ENCODE measurements at regions not wholly inside any gene's neighbourhood (a gene's known extent, or its start where the extent isn't known, plus 50 kb on each side); places are given as distances from the start of the nearest gene placed in this dataset.

GRCh38 chr3:8319935-8320634 is 181.5 kb upstream of the LMCD1 start:
- DNase-seq (ENCODE audit: low read depth in 1 of 2, low spot score in 1 of 2): no peak
- H3K27me3 ChIP-seq (ENCODE audit: insufficient read depth, poor library complexity, severe bottlenecking): no peaks in the 10 kb centered on the region
- no peak overlapping the region for H3K4me3 ChIP-seq (replicated peaks; ENCODE audit: insufficient read depth, low read length)
- TF ChIP-seq POLR2AphosphoS5 (IDR thresholded peaks at IDR 0.05; ENCODE audit: low read depth) (no peak), GABPA (IDR thresholded peaks at IDR 0.05; ENCODE audit: low read depth) (no peak), SPI1 (IDR thresholded peaks at IDR 0.05; ENCODE audit: borderline replicate concordance, low read depth) (no peak), REST (IDR thresholded peaks at IDR 0.05; ENCODE audit: insufficient replicate concordance, low read depth) (no peak), CTCF (IDR thresholded peaks at IDR 0.05; ENCODE audit: insufficient read depth, low read length) (no peak)
- H3K27ac ChIP-seq (replicated peaks): no peak overlapping the region

GRCh38 chr3:8320711-8321458 is 180.7 kb upstream of the LMCD1 start:
- TF ChIP-seq CTCF (IDR thresholded peaks at IDR 0.05; ENCODE audit: insufficient read depth, low read length) (no peak), POLR2AphosphoS5 (IDR thresholded peaks at IDR 0.05; ENCODE audit: low read depth) (no peak), REST (IDR thresholded peaks at IDR 0.05; ENCODE audit: insufficient replicate concordance, low read depth) (no peak)
- H3K27ac ChIP-seq (replicated peaks): no peak overlapping the region
- no peak overlapping the region for H3K4me3 ChIP-seq (replicated peaks; ENCODE audit: insufficient read depth, low read length)
- no peak for DNase-seq (ENCODE audit: low read depth in 1 of 2, low spot score in 1 of 2)
- H3K27me3 ChIP-seq (ENCODE audit: insufficient read depth, poor library complexity, severe bottlenecking): no peaks in the 10 kb centered on the region

GRCh38 chr3:8324747-8325146 is 176.9 kb upstream of the LMCD1 start:
- peak in 1 of 2 experiments; percentile 37 for DNase-seq (ENCODE audit: low read depth in 1 of 2, low spot score in 1 of 2)
- H3K27ac ChIP-seq (replicated peaks): no peak overlapping the region
- peaks cover 5% of the 10 kb centered on the region for H3K27me3 ChIP-seq (ENCODE audit: insufficient read depth, poor library complexity, severe bottlenecking)
- no peak overlapping the region for H3K4me3 ChIP-seq (replicated peaks; ENCODE audit: insufficient read depth, low read length)
- TF ChIP-seq CTCF (IDR thresholded peaks at IDR 0.05; ENCODE audit: insufficient read depth, low read length) (peak; percentile 55), POLR2AphosphoS5 (IDR thresholded peaks at IDR 0.05; ENCODE audit: low read depth) (no peak)

All from HL-60 (cell line).